T1000 (cell line): ENCODE measurements at regions not wholly inside any gene's neighbourhood (a gene's known extent, or its start where the extent isn't known, plus 50 kb on each side); places are given as distances from the start of the nearest gene placed in this dataset.
"Not testable (repeated sequence)": the region's sequence is repeated elsewhere in the genome, so short reads cannot be mapped to it uniquely, and the experiment has no call there.

Source experiments
- DNase-seq: peaks from one replicate; lab custom pipeline; 2025; ENCODE audit warnings: mixed read lengths; lab: John Stamatoyannopoulos, UW

GRCh38 chr2:64879745-64880144, 109.5 kb upstream of the SLC1A4 start:
- DNase-seq = no peak

- no peak for DNase-seq
Measured at GRCh38 chr2:64880193-64880951, 108.8 kb upstream of the SLC1A4 start.

GRCh38 chr2:64881037-64881492, 108.1 kb upstream of the SLC1A4 start:
- DNase-seq = no peak

GRCh38 chr2:64887565-64887964, 101.6 kb upstream of the SLC1A4 start:
- no peak for DNase-seq

GRCh38 chr2:64888591-64889309, 100.4 kb upstream of the SLC1A4 start:
- DNase-seq = no peak

GRCh38 chr2:64889803-64890202, 99.4 kb upstream of the SLC1A4 start:
- DNase-seq = no peak

GRCh38 chr2:64896572-64896971, 92.6 kb upstream of the SLC1A4 start:
- not testable (repeated sequence) for DNase-seq

GRCh38 chr2:64899081-64899865, 89.9 kb upstream of the SLC1A4 start:
- no peak for DNase-seq

GRCh38 chr2:64899876-64900275, 89.3 kb upstream of the SLC1A4 start:
- DNase-seq = not testable (repeated sequence)

- DNase-seq = no peak
Measured at GRCh38 chr2:64904413-64905329, 84.5 kb upstream of the SLC1A4 start.

- no peak for DNase-seq
Measured at GRCh38 chr2:64905338-64906024, 83.7 kb upstream of the SLC1A4 start.

GRCh38 chr2:64906853-64907536, 82.2 kb upstream of the SLC1A4 start:
- no peak for DNase-seq

GRCh38 chr2:64908406-64908805, 80.8 kb upstream of the SLC1A4 start:
- DNase-seq = no peak

- no peak for DNase-seq
Measured at GRCh38 chr2:64910523-64910922, 78.7 kb upstream of the SLC1A4 start.

- no peak for DNase-seq
Measured at GRCh38 chr2:64910972-64911433, 78.2 kb upstream of the SLC1A4 start.

- no peak for DNase-seq
Measured at GRCh38 chr2:64913357-64913869, 75.8 kb upstream of the SLC1A4 start.

- DNase-seq = no peak
Measured at GRCh38 chr2:64914247-64914646, 75.0 kb upstream of the SLC1A4 start.

- no peak for DNase-seq
Measured at GRCh38 chr2:64914735-64915509, 74.3 kb upstream of the SLC1A4 start.

- no peak for DNase-seq
Measured at GRCh38 chr2:64915510-64915900, 73.7 kb upstream of the SLC1A4 start.
